ENCODE measurements at regions not wholly inside any gene's neighbourhood (a gene's known extent, or its start where the extent isn't known, plus 50 kb on each side); places are given as distances from the start of the nearest gene placed in this dataset.

GRCh38 chr4:130203571-130203970, 1107.6 kb downstream of the C4orf33 start:
- no peak overlapping the region for H3K4me3 ChIP-seq
- H3K9me3 ChIP-seq, result peaks cover 0 to 33% (median 0%) of the 10 kb centered on the region in 3 donors
- no peaks in the 10 kb centered on the region for H3K27me3 ChIP-seq
- TF ChIP-seq POLR2A (IDR thresholded peaks at IDR 0.05) (no peak), CTCF (IDR thresholded peaks at IDR 0.05) (no peak), EP300 (IDR thresholded peaks at IDR 0.05) (no peak), POLR2AphosphoS5 (IDR thresholded peaks at IDR 0.05) (no peak)
- H3K4me1 ChIP-seq, result no peaks in the 10 kb centered on the region
- H3K27ac ChIP-seq, result no peak overlapping the region
- WGBS, 2 donors (ENCODE audit: low coverage in 1 of 2), result no CpG with 5 or more reads among the region's 3 CpGs
- H3K36me3 ChIP-seq, result no peaks in the 10 kb centered on the region
- ATAC-seq, result no peak

GRCh38 chr4:130210864-130211263, 1114.9 kb downstream of the C4orf33 start:
- Histone ChIP-seq H3K27ac (no peak overlapping the region), H3K4me3 (no peak overlapping the region), H3K9me3 (no peaks in the 10 kb centered on the region), H3K36me3 (no peaks in the 10 kb centered on the region), H3K27me3 (no peaks in the 10 kb centered on the region), H3K4me1 (no peaks in the 10 kb centered on the region)
- no peak for TF ChIP-seq EP300 (IDR thresholded peaks at IDR 0.05)
- no peak for TF ChIP-seq POLR2AphosphoS5 (IDR thresholded peaks at IDR 0.05)
- no peak for TF ChIP-seq POLR2A (IDR thresholded peaks at IDR 0.05)
- TF ChIP-seq CTCF (IDR thresholded peaks at IDR 0.05), result no peak
- ATAC-seq, result no peak
- WGBS, 2 donors (ENCODE audit: low coverage in 1 of 2), result 50% methylated on average over 1 of the region's 1 CpG; no CpG with 5 or more reads in 1 of the 2 donors

- 47 to 66% methylated on average over 2 to 3 of the region's 3 CpGs for WGBS, 2 donors (ENCODE audit: low coverage in 1 of 2)
- no peak for TF ChIP-seq POLR2AphosphoS5 (IDR thresholded peaks at IDR 0.05)
- TF ChIP-seq POLR2A (IDR thresholded peaks at IDR 0.05), result no peak
- no peak for TF ChIP-seq EP300 (IDR thresholded peaks at IDR 0.05)
- TF ChIP-seq CTCF (IDR thresholded peaks at IDR 0.05), result no peak
- ATAC-seq, result no peak
Measured at GRCh38 chr4:130214268-130214667, 1118.3 kb downstream of the C4orf33 start.

GRCh38 chr4:130233377-130234047, 1137.6 kb downstream of the C4orf33 start:
- TF ChIP-seq CTCF (IDR thresholded peaks at IDR 0.05) (no peak), POLR2A (IDR thresholded peaks at IDR 0.05) (no peak), POLR2AphosphoS5 (IDR thresholded peaks at IDR 0.05) (no peak), EP300 (IDR thresholded peaks at IDR 0.05) (no peak)
- no peaks in the 10 kb centered on the region for H3K9me3 ChIP-seq
- no peaks in the 10 kb centered on the region for H3K36me3 ChIP-seq
- no peak for ATAC-seq
- no peak overlapping the region for H3K27ac ChIP-seq
- no peak overlapping the region for H3K4me3 ChIP-seq
- H3K27me3 ChIP-seq, result no peaks in the 10 kb centered on the region
- no peaks in the 10 kb centered on the region for H3K4me1 ChIP-seq
- WGBS, 2 donors (ENCODE audit: low coverage in 1 of 2), result 64 to 67% methylated on average over 1 to 3 of the region's 3 CpGs

More at GRCh38 chr4:130214268-130214667, 1118.3 kb downstream of the C4orf33 start:
- Histone ChIP-seq H3K36me3 (no peaks in the 10 kb centered on the region), H3K4me3 (no peak overlapping the region), H3K4me1 (no peaks in the 10 kb centered on the region), H3K27ac (no peak overlapping the region), H3K27me3 (no peaks in the 10 kb centered on the region), H3K9me3 (no peaks in the 10 kb centered on the region)

- Histone ChIP-seq H3K27me3 (no peaks in the 10 kb centered on the region), H3K4me3 (no peak overlapping the region), H3K9me3 (no peaks in the 10 kb centered on the region), H3K36me3 (no peaks in the 10 kb centered on the region), H3K4me1 (no peaks in the 10 kb centered on the region), H3K27ac (no peak overlapping the region)
- WGBS, 2 donors (ENCODE audit: low coverage in 1 of 2), result 57 to 68% methylated on average over 3 of the region's 3 CpGs
- no peak for ATAC-seq
- no peak for TF ChIP-seq CTCF (IDR thresholded peaks at IDR 0.05)
- TF ChIP-seq POLR2A (IDR thresholded peaks at IDR 0.05), result no peak
- TF ChIP-seq POLR2AphosphoS5 (IDR thresholded peaks at IDR 0.05), result no peak
- no peak for TF ChIP-seq EP300 (IDR thresholded peaks at IDR 0.05)
Measured at GRCh38 chr4:130238121-130238520, 1142.2 kb downstream of the C4orf33 start.

Measured in gastroesophageal sphincter (tissue), 4 donors.